LNCaP clone FGC (cell line): ENCODE measurements at regions not wholly inside any gene's neighbourhood (a gene's known extent, or its start where the extent isn't known, plus 50 kb on each side); places are given as distances from the start of the nearest gene placed in this dataset.
"Not testable (repeated sequence)": the region's sequence is repeated elsewhere in the genome, so short reads cannot be mapped to it uniquely, and the experiment has no call there.

Experiments used
- DNase-seq: peaks from one replicate; pipeline ENCODE4 v3.0.0-alpha.2; 2011; ENCODE audit warnings: low read depth
- H3K4me3 ChIP-seq: 2 replicates; pipeline ENCODE4 v1.5.1; 2011; ENCODE audit warnings: mild to moderate bottlenecking, low read depth, low read length, control low read depth
- TF ChIP-seq, protein P1 (sequence below): IDR thresholded peaks from 2 replicates; pipeline ENCODE4 v1.5.1; 2012; ENCODE audit warnings: mild to moderate bottlenecking; ENCODE audit not compliant: control insufficient read depth, insufficient read depth; ENCODE audit errors: extremely low read depth

DNA sequence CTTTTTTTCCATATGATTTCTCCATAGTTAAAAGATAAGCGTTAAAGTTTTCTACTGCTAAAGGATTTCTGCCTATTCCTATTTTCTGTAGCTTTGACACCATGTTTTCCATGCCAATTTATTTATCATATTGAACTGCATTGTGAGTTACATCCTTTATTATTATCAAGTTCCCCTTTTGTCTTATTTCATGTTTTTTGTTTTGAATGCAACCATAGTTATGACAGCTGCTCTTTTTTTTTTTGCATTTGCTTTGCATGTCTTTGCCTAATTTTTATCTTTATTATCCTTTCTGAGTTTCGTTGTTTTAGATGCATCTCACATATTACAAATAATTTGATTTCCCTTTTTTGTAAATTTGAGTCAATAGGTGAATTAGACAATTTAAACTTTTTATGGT lies 161.5 kb downstream of the DEPDC1B start:
- TF ChIP-seq, protein P1, sequence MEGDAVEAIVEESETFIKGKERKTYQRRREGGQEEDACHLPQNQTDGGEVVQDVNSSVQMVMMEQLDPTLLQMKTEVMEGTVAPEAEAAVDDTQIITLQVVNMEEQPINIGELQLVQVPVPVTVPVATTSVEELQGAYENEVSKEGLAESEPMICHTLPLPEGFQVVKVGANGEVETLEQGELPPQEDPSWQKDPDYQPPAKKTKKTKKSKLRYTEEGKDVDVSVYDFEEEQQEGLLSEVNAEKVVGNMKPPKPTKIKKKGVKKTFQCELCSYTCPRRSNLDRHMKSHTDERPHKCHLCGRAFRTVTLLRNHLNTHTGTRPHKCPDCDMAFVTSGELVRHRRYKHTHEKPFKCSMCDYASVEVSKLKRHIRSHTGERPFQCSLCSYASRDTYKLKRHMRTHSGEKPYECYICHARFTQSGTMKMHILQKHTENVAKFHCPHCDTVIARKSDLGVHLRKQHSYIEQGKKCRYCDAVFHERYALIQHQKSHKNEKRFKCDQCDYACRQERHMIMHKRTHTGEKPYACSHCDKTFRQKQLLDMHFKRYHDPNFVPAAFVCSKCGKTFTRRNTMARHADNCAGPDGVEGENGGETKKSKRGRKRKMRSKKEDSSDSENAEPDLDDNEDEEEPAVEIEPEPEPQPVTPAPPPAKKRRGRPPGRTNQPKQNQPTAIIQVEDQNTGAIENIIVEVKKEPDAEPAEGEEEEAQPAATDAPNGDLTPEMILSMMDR, result no peak
- no peak for DNase-seq
- no peak overlapping the region for H3K4me3 ChIP-seq

DNA sequence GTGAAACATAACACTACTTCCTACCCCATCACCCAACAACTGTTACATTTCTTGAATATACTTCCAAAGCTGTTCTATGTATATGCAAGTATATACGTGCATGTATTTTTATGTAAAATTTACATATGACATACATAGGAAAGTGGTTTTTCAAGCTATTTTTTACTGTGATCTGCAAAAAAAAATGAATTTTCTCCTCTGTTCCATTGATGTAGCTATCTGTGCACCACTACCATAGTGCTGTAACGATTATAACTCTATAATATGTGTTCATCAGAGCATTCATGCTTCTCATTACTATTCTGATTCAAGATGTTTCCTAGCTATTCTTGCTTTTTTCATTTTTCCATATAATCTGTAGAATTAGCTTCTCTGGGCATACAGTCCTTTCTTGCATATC lies 164.0 kb downstream of the DEPDC1B start:
- no peak for DNase-seq
- no peak overlapping the region for H3K4me3 ChIP-seq
- TF ChIP-seq, protein P1, result no peak

DNA sequence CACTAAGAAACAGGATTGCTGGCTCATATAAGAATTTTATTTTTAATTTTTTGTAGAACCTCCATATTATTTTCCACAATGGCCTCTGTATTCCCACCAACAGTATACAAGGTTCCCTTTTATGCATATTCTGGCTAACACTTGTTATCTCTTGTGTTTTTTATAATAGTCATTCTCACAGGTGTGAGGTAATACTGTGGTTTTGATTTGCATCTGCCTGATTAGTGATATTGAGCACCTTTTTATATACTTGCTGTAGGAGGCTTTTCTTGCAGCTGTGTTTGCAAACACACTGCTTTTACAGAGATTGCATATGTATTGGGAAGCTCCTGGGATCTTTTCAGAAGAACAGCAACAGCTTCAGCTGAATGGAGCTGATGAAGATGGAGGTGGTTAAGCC lies 164.8 kb downstream of the DEPDC1B start:
- TF ChIP-seq, protein P1, result no peak

DNA sequence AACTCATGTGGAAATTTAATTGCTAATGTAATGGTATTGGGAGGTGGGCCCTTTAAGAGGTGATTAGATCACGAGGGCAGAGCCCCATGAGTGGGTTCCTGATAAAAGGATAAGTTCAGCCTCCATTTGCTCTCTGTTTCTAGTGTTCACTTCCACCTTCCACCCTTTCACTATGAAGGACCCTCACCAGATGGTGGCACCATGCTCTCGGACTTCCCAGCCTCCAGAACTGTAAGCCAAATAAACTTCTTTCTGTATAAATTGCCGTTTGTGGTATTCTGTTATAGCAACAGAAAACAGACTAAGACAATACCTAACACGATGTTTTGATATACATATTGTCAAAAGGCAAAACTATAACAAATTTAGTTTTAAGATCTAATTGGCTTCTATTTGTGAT lies 166.2 kb downstream of the DEPDC1B start:
- DNase-seq, result no peak
- no peak overlapping the region for H3K4me3 ChIP-seq
- TF ChIP-seq, protein P1, result no peak

More for the DNA sequence above, 164.8 kb downstream of the DEPDC1B start:
- DNase-seq, result no peak
- no peak overlapping the region for H3K4me3 ChIP-seq

DNA sequence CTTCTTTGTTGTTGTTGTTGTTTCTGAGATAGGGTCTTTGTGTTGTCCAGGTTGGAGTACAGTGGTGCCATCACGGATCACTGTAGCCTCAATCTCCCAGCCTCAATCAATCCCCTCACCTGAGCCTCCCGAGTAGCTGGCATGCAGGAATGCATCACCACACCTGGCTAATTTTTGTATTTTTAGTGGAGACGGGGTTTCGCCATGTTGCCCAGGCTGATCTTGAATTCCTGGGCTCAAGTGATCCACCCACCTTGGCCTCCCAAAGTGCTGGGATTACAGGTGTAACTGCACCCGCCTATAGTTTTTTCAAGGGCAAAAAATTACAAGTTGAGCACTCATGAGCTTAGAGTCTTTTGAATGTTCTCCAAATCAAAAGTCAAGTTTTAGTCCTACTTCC lies 167.2 kb downstream of the DEPDC1B start:
- not testable (repeated sequence) for H3K4me3 ChIP-seq, DNase-seq

DNA sequence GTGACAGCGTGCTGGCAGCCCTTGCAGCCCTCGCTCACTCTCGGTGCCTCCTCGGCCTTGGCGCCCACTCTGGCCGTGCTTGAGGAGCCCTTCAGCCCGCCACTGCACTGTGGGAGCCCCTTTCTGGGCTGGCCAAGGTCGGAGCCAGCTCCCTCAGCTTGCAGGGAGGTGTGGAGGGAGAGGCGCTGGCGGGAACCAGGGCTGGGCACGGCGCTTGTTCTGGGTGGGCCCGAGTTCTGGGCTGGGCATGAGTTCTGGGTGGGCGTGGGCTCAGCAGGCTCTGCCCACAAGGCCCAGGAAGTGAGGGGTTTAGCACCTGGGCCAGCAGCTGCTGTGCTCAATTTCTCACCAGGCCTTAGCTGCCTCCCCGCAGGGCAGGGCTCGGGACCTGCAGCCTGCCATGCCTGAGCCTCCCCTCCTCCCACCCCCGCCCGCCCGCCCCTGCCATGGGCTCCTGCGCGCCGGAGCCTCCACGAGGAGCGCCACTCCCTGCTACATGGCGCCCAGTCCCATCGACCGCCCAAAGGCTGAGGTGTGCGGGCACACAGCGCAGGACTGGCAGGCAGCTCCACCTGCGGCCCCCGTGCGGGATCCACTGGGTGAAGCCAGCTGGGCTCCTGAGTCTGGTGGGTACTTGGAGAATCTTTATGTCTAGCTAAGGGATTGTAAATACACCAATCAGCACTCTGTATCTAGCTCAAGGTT lies 169.7 kb downstream of the DEPDC1B start:
- not testable (repeated sequence) for DNase-seq, H3K4me3 ChIP-seq

DNA sequence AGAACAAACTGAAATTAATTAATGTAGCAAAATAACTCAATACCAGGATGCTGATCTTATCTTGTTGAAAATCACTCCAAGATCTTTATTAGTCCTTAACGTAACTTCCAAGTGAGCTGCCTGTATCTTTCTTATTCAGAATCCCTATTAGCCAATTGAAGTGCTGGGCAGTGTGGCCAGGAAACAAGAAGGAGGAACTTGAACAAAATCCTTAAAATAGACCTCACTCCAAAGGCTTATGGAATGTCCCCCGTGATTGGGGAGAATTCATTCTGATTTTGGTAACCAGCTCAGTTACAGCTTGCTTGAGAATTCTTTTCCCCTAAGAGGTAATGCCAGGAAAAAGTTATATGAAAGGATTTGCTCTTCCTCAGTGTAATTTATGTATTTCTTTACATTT lies 171.0 kb downstream of the DEPDC1B start:
- DNase-seq, result no peak
- no peak overlapping the region for H3K4me3 ChIP-seq

DNA sequence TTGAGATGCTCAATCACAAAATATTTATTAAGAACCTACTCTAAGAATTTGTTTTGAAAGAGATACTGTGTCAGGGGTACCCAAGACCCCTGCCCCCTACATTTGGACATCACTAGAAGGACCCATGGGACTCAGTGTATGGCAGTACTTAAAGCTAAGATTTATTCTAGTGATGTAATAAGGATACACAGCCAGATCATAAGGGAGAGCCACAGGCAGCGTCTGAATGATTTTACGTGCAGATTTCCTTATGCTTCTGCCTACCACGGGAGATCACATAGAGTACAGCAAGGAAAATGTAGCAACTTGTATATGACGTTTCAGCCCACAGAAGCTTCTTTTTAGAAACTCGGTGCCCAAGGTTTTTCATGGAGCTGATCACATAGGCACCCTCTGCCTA lies 172.9 kb downstream of the DEPDC1B start:
- DNase-seq, result no peak
- H3K4me3 ChIP-seq, result no peak overlapping the region
- TF ChIP-seq, protein P1, result no peak

More for the DNA sequence above, 171.0 kb downstream of the DEPDC1B start:
- TF ChIP-seq, protein P1, result no peak
